SW 1271 (cell line): ENCODE measurements at regions not wholly inside any gene's neighbourhood (a gene's known extent, or its start where the extent isn't known, plus 50 kb on each side); places are given as distances from the start of the nearest gene placed in this dataset.
A peak's percentile ranks its signal among the peaks of the same experiment; 100 is the strongest.

Experiments used
- DNase-seq, 2 experiments: peaks; one replicate each; lab custom pipeline; 2025; lab: John Stamatoyannopoulos, UW

DNA sequence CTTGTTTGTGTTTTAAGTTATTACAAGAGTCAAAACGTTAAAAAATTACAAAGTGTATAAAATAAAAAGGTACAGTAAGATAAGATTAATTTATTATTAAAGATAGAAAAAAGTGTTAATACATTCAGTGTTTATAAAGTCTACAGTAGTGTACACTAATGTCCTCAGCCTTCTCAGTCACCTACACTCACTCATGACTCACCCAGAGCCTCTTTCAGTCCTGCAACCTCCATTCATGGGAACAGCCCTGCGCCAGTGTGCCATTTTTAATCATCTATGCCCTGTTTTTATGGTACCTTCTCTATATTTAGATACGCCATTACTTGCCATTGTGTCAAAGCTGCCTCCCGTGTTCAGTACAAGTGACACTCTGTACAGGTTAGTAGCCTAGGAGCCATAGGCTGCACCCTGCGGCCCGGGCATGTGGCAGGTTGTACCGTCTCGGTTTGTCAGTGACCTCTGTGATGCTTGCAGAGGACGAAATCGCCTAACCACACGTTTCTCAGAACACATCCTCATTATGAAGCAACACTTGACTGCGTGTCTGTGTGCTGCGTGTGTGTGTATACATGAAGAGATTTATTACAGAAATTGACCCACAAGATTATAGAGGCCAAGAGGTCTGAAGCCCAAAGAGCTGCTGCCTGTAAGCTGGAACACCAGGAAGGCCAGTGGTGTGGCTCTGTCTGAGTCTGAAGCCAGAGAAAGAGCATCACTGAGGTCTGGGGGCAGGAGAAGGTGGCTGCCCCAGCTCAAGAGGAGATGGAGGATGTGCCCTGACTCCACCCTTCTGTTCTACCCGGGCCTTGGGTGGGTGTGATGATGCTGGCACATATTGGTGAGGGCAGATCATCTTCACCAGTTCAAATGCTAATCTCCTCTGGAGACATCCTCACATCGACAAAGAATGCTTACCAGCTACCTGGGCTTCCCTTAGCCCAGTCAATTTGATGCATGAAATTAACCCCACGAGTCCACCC lies 116.6 kb upstream of the C14orf180 start:
- DNase-seq = peak in 1 of 2 experiments; percentile 17

GRCh38 chr14:104464907-104465306 lies 114.7 kb upstream of the C14orf180 start:
- DNase-seq = no peak

- no peak for DNase-seq
Observed at GRCh38 chr14:104465482-104466390, 113.8 kb upstream of the C14orf180 start.

DNA sequence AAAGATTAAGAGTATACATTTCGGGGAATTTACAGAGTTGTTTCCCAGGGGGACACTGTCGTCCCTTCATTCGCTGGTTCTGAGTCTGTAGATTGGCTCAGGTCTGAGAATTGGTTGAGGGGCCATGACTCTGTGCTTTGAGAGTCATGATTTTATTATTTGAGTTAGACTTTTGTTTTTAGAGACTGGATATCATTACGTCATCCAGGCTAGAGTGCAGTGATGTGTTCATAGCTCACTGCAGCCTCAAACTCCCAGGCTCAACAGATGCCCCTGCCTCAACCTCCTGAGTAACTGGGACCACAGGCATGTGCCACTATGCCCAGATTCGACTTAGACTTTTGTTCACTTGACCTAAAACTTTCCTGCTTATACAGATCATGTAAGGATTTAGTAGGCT lies 112.3 kb upstream of the C14orf180 start:
- DNase-seq = no peak

DNA sequence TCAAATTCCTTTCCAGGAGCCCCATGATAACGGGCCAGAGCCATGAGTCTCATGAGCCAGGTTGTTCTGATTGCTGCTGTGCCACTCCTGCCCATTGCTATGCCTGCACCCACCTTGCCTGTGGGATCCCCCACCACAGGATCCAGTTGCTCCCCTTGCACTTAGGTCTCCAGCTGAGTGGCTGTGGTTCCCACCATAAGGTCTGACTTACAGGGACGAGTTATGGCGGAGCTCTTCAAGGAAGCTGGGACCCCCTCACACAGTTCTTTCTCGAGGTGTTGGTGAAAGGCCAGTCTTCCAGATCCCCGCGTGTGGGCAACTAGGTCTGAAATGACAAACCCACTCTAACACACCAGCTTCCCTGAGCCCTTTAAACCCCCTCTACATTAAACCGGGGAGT lies 111.9 kb upstream of the C14orf180 start:
- DNase-seq = no peak

DNA sequence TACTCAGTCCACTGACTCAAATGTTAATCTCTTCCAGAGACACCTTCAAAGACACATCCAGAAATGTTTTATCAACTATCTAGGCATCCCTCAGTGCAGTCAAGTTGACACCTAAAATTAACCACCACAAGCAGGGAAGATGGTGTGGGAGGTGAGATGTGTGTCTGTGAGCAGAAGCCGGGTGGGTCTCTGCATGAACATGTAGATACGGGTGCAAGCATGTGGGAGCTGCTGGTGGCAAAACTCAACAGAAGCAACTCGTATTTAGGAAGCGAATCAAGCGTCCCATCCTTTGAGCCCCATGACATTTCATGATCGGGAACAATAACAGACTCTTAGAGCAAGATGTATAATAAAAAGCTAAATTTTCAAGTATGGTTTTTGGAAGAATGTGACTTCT lies 110.0 kb upstream of the C14orf180 start:
- DNase-seq = no peak

GRCh38 chr14:104470588-104470987 lies 109.0 kb upstream of the C14orf180 start:
- no peak for DNase-seq

DNA sequence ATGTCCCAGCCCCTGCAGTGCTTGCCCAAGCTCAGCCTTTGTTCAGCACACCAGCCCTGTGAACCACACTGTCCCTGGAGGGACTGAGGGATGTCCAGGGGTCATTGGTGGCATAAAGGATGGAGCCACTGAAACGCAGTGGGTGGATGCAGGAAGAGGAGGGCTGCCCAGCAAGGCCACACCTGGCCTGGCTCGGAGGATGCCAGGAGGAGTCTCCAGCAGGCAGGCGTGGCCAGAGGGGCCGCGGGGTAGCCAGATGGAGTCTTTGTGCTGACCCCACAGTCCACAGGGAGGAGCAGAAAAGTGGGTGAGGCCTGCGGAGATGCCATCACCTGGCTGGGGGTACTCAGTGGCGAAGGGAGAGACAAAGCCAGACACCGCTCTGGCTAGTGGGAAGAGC lies 108.5 kb upstream of the C14orf180 start:
- DNase-seq = no peak

DNA sequence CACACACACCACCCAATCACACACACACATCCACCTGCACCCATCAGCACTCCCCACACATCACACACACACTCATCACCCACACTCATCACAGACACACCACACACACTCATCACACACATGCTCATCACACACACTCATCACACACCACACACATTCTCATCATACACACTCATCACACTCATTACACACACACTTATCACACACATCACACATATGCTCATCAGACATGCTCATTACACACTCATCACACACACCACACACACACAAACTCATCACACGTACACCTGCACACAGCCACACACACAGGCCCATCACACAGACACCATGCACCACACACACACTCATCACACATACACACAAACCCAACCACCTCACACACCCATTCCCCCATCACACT lies 107.5 kb upstream of the C14orf180 start:
- DNase-seq = no peak

- DNase-seq = no peak
Observed at GRCh38 chr14:104472536-104473243, 106.9 kb upstream of the C14orf180 start.

DNA sequence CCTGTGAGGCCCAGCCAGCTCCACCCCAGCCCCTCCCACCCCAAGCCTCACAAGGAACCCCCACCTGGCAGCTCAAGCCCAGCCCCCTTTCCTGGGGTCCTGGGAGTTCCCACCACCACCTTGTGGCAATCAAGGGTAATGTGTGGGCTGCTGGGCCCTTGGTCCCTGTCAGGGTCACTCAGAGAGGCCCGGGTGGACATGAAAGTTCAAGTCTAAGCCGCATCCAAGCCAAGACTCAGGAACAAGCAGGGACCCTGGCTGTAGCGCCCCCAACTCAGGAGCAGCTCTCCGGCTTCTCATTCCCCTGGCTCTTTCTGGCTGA lies 106.4 kb upstream of the C14orf180 start:
- DNase-seq = no peak

- DNase-seq = no peak
Observed at GRCh38 chr14:104473649-104474494, 105.7 kb upstream of the C14orf180 start.

- no peak for DNase-seq
Observed at GRCh38 chr14:104474495-104475213, 104.9 kb upstream of the C14orf180 start.

GRCh38 chr14:104475256-104475655 lies 104.3 kb upstream of the C14orf180 start:
- DNase-seq = no peak

DNA sequence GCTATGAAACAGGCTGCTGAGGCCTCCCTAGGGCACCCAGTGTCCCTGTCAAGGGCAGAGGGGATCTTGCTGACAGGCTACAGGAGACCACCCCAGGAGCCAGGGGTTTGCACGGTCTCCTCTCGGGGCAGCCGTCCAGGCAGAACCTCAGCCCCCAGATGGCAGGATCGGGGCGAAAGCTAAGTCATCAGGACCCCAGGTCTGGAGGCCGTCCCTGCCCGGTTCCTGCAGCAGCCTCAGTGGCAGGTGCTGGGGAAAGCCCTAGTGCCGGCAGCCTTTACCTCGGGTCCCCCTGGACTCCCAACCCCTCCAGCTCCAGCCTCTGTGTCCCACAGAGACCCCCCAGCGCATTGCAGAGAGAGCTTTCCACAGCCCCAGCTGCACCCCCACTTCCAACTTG lies 103.8 kb upstream of the C14orf180 start:
- no peak for DNase-seq

- DNase-seq = no peak
Observed at GRCh38 chr14:104476437-104476836, 103.1 kb upstream of the C14orf180 start.

DNA sequence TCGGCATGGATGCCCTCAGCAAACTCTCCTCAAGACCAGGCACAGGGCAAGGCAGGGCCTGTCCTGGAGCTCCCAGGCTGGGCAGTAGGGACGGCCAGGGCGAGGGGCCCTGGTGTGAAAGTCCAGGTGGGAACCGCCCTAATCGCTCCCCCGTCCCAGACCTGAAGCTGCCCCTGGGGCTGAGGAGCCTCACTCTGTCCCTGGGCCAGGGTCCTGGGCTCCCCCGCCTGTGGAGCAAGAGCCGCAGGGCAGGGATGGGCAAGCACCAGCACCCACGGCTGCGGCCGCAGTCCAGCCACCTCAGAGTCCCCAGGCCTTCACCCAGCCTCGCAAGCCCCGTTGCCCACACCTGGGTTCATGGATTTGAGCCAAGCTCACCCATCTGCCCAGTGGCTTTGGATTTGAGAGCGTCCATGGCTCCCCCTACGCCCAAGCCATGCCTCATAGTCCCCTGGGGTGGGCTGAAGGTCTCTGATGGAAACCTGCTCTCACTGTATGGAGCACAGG lies 102.4 kb upstream of the C14orf180 start:
- no peak for DNase-seq

GRCh38 chr14:104477666-104478380 lies 101.7 kb upstream of the C14orf180 start:
- DNase-seq = no peak

DNA sequence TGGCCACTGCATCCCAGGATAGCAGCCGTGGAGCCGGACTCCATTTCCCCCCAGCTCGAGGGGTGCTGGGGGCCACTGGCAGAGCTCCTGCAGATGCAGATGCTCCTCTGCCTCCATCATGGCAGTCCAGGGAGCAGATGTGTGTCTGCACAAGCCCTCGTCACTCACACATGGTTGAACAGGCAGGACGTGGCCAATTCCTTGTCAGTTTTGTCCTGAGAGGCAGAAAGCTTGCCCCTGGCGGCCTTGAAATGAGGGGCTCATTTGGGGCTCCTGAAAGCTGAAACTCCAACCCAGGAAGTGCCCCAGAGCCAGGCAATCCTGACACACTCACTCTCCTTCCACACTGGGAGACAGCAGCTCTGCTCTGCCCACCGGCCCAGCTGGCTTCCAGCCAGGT lies 100.9 kb upstream of the C14orf180 start:
- no peak for DNase-seq

DNA sequence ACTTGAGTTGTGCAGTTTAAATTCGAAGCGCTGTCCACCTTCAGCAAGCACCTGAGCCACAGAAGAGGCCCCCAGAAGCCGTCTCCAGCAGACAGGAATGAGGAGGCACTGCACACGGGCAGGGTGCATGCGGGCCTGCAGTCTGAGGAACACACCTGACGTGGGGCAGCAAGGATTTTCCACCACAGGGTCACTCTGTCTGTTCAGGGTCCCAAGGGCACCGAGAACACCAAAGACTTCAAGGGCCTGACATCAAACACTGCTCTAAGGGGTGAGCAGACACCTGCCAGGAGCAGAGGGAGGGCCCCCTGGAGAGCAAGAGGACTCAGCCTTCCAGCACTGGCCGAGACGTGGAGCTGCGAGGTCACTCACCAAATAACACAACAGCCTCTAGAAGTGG lies 99.7 kb upstream of the C14orf180 start:
- DNase-seq = no peak
